ENCODE measurements at regions not wholly inside any gene's neighbourhood (a gene's known extent, or its start where the extent isn't known, plus 50 kb on each side); places are given as distances from the start of the nearest gene placed in this dataset.

DNA sequence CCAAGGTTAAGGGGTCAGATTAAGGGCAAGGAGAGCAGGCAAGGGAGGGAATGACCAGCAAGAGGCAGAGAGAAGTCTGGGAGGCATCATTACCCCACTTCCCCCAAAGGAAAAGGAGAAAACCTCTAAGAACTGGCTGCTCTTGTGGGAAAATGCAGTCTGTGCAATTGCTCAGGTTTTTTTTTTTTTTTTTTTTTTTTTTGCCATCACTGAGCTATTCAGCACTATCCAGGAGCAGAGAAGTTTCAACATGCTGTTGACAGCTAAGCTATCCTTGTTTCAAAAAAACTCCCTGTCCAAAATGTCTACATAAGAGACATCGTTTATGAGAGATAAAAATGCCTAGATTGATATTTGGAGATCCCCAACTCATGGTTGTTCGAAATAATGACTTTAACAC, 345.4 kb downstream of the TDRD15 start:
- TF ChIP-seq, protein P1, sequence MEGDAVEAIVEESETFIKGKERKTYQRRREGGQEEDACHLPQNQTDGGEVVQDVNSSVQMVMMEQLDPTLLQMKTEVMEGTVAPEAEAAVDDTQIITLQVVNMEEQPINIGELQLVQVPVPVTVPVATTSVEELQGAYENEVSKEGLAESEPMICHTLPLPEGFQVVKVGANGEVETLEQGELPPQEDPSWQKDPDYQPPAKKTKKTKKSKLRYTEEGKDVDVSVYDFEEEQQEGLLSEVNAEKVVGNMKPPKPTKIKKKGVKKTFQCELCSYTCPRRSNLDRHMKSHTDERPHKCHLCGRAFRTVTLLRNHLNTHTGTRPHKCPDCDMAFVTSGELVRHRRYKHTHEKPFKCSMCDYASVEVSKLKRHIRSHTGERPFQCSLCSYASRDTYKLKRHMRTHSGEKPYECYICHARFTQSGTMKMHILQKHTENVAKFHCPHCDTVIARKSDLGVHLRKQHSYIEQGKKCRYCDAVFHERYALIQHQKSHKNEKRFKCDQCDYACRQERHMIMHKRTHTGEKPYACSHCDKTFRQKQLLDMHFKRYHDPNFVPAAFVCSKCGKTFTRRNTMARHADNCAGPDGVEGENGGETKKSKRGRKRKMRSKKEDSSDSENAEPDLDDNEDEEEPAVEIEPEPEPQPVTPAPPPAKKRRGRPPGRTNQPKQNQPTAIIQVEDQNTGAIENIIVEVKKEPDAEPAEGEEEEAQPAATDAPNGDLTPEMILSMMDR (IDR thresholded peaks at IDR 0.05; ENCODE audit: insufficient read depth, low read length, poor library complexity, severe bottlenecking) = no peak
- no peak for TF ChIP-seq EZH2phosphoT487 (conservative IDR thresholded peaks at IDR 0.05; ENCODE audit: low read length)
